ENCODE measurements at regions not wholly inside any gene's neighbourhood (a gene's known extent, or its start where the extent isn't known, plus 50 kb on each side); places are given as distances from the start of the nearest gene placed in this dataset.

DNA sequence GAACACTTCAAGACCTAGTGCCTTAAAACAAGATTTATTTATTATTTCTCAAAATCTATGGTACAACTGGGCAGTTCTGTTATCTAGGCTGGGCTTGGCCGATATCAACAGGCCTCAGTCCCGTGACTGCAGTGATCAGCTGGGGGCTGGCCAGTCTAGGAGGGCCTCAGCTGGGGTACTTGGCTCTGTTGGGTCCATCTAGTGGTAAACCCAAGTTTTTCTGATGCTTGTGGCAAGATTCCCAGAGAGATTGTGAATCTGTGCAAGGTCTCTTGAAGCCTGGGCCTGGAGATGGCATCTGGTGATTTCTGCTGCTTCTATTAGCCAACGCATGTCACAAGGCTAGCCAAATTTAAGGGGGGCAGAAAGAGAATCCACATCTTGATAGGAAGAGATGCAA is 482.4 kb upstream of the SGO1 start:
- TF ChIP-seq POLR2AphosphoS5 (IDR thresholded peaks at IDR 0.05) (no peak), EZH2 (IDR thresholded peaks at IDR 0.05; ENCODE audit: borderline replicate concordance, insufficient read depth, low read length, poor library complexity, severe bottlenecking) (no peak), SMC3 (conservative IDR thresholded peaks at IDR 0.05; ENCODE audit: poor library complexity) (no peak), EP300 (conservative IDR thresholded peaks at IDR 0.05; ENCODE audit: poor library complexity, severe bottlenecking) (no peak), TAF1 (IDR thresholded peaks at IDR 0.05; ENCODE audit: low read depth) (no peak)
- TF ChIP-seq, protein P1, sequence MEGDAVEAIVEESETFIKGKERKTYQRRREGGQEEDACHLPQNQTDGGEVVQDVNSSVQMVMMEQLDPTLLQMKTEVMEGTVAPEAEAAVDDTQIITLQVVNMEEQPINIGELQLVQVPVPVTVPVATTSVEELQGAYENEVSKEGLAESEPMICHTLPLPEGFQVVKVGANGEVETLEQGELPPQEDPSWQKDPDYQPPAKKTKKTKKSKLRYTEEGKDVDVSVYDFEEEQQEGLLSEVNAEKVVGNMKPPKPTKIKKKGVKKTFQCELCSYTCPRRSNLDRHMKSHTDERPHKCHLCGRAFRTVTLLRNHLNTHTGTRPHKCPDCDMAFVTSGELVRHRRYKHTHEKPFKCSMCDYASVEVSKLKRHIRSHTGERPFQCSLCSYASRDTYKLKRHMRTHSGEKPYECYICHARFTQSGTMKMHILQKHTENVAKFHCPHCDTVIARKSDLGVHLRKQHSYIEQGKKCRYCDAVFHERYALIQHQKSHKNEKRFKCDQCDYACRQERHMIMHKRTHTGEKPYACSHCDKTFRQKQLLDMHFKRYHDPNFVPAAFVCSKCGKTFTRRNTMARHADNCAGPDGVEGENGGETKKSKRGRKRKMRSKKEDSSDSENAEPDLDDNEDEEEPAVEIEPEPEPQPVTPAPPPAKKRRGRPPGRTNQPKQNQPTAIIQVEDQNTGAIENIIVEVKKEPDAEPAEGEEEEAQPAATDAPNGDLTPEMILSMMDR (IDR thresholded peaks at IDR 0.05; ENCODE audit: poor library complexity, severe bottlenecking): no peak
- TF ChIP-seq, protein P2, sequence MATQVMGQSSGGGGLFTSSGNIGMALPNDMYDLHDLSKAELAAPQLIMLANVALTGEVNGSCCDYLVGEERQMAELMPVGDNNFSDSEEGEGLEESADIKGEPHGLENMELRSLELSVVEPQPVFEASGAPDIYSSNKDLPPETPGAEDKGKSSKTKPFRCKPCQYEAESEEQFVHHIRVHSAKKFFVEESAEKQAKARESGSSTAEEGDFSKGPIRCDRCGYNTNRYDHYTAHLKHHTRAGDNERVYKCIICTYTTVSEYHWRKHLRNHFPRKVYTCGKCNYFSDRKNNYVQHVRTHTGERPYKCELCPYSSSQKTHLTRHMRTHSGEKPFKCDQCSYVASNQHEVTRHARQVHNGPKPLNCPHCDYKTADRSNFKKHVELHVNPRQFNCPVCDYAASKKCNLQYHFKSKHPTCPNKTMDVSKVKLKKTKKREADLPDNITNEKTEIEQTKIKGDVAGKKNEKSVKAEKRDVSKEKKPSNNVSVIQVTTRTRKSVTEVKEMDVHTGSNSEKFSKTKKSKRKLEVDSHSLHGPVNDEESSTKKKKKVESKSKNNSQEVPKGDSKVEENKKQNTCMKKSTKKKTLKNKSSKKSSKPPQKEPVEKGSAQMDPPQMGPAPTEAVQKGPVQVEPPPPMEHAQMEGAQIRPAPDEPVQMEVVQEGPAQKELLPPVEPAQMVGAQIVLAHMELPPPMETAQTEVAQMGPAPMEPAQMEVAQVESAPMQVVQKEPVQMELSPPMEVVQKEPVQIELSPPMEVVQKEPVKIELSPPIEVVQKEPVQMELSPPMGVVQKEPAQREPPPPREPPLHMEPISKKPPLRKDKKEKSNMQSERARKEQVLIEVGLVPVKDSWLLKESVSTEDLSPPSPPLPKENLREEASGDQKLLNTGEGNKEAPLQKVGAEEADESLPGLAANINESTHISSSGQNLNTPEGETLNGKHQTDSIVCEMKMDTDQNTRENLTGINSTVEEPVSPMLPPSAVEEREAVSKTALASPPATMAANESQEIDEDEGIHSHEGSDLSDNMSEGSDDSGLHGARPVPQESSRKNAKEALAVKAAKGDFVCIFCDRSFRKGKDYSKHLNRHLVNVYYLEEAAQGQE (IDR thresholded peaks at IDR 0.05; ENCODE audit: borderline replicate concordance): no peak

All from neural cell (in vitro differentiated cells).